ENCODE measurements at regions not wholly inside any gene's neighbourhood (a gene's known extent, or its start where the extent isn't known, plus 50 kb on each side); places are given as distances from the start of the nearest gene placed in this dataset.

GRCh38 chr12:9341260-9341585 is 133.0 kb upstream of the PZP start:
- Histone ChIP-seq H3K9ac (ENCODE audit: control insufficient read depth, insufficient read depth, low read length) (no peak overlapping the region), H4K20me1 (ENCODE audit: control insufficient read depth, insufficient read depth) (no peaks in the 10 kb centered on the region), H3K4me1 (ENCODE audit: control insufficient read depth, insufficient read depth, low read length) (no peaks in the 10 kb centered on the region), H3K36me3 (ENCODE audit: control insufficient read depth in 2 of 2, insufficient read depth in 2 of 2, low read length in 1 of 2) (no peaks in the 10 kb centered on the region), H3K27ac (ENCODE audit: control insufficient read depth, insufficient read depth) (no peak overlapping the region), H3K27me3 (replicated peaks in 1 of 2; ENCODE audit: control insufficient read depth in 2 of 2, insufficient read depth in 2 of 2, low read length in 1 of 2) (peaks cover 0 to 2% of the 10 kb centered on the region in 2 experiments; a peak in 1 of 4 replicates), H2AFZ (ENCODE audit: control insufficient read depth, low read depth, low read length) (no peak overlapping the region), H3K4me3 (no peak overlapping the region), H3K9me3 (replicated peaks; ENCODE audit: control insufficient read depth, insufficient read depth, low read length) (no peaks in the 10 kb centered on the region; the same call in 2 of the 3 replicates), H3K4me2 (ENCODE audit: control insufficient read depth, insufficient read depth) (no peak overlapping the region), H3K79me2 (ENCODE audit: control insufficient read depth, insufficient read depth, low read length) (no peaks in the 10 kb centered on the region)
- intact Hi-C loops (cut with micrococcal nuclease; ENCODE audit: unreplicated experiment) (no loop called here), in situ Hi-C loops (cut with MboI) (no loop called here)
- CTCF ChIA-PET, result interaction anchor here (0.5 to 1.7 kb wide), 3 partner anchors 10 to 676 kb away, joined by 3 to 6 read pairs (median 3); no protein-coding TSS in a partner anchor
- 76% methylated on average over 2 of the region's 2 CpGs for WGBS (ENCODE audit: insufficient coverage, insufficient replicate concordance, low lambda C conversion rate, missing lambda C conversion rate)
- TF ChIP-seq FOXK2 (IDR thresholded peaks at IDR 0.05), result no peak
- RAD21 ChIA-PET (ENCODE audit: unreplicated experiment), result no interaction called here
- DNase-seq (ENCODE audit: low read depth, low spot score) (no peak), FAIRE-seq (no peak), ATAC-seq (no peak)
- SMC1A ChIA-PET (ENCODE audit: uncharacterized antibody, unreplicated experiment), result interaction anchor here (0.7 to 1.9 kb wide), 4 partner anchors 12 to 128 kb away, joined by 3 to 6 read pairs (median 3); no protein-coding TSS in a partner anchor
- POLR2A ChIA-PET, result interaction anchor here (1.1 kb wide), 1 partner anchor 10 kb away, joined by 3 read pairs; no protein-coding TSS in a partner anchor
- BruUV-seq (replicated peaks), result no TSS peak

GRCh38 chr12:9340422-9341259 is 132.4 kb upstream of the PZP start:
- no peak overlapping the region for H2AFZ ChIP-seq (ENCODE audit: control insufficient read depth, low read depth, low read length)
- 74% methylated on average over 8 of the region's 8 CpGs for WGBS (ENCODE audit: insufficient coverage, insufficient replicate concordance, low lambda C conversion rate, missing lambda C conversion rate)
- SMC1A ChIA-PET (ENCODE audit: uncharacterized antibody, unreplicated experiment), result interaction anchor here (0.7 to 1.9 kb wide), 6 partner anchors 13 to 128 kb away, joined by 3 to 6 read pairs (median 3); no protein-coding TSS in a partner anchor
- TF ChIP-seq GABPA (IDR thresholded peaks at IDR 0.05; ENCODE audit: low read depth) (no peak), CREM (IDR thresholded peaks at IDR 0.05; ENCODE audit: low read depth) (no peak), IRF5 (IDR thresholded peaks at IDR 0.05; ENCODE audit: borderline replicate concordance) (no peak), RFX5 (IDR thresholded peaks at IDR 0.05; ENCODE audit: low read depth, low read length) (no peak), JUNB (IDR thresholded peaks at IDR 0.05) (no peak), PBX3 (IDR thresholded peaks at IDR 0.05; ENCODE audit: insufficient replicate concordance, low read depth, low read length) (no peak), HDGF (IDR thresholded peaks at IDR 0.05) (no peak)
- TF ChIP-seq, protein P1, sequence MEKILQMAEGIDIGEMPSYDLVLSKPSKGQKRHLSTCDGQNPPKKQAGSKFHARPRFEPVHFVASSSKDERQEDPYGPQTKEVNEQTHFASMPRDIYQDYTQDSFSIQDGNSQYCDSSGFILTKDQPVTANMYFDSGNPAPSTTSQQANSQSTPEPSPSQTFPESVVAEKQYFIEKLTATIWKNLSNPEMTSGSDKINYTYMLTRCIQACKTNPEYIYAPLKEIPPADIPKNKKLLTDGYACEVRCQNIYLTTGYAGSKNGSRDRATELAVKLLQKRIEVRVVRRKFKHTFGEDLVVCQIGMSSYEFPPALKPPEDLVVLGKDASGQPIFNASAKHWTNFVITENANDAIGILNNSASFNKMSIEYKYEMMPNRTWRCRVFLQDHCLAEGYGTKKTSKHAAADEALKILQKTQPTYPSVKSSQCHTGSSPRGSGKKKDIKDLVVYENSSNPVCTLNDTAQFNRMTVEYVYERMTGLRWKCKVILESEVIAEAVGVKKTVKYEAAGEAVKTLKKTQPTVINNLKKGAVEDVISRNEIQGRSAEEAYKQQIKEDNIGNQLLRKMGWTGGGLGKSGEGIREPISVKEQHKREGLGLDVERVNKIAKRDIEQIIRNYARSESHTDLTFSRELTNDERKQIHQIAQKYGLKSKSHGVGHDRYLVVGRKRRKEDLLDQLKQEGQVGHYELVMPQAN (conservative IDR thresholded peaks at IDR 0.05), result no peak

More at GRCh38 chr12:9340422-9341259, 132.4 kb upstream of the PZP start:
- no peak for FAIRE-seq
- in situ Hi-C loops (cut with MboI), result no loop called here
- Histone ChIP-seq H3K9me3 (replicated peaks; ENCODE audit: control insufficient read depth, insufficient read depth, low read length) (peaks cover 3% of the 10 kb centered on the region; the same call in 2 of the 3 replicates), H3K79me2 (ENCODE audit: control insufficient read depth, insufficient read depth, low read length) (no peaks in the 10 kb centered on the region), H3K4me1 (ENCODE audit: control insufficient read depth, insufficient read depth, low read length) (no peaks in the 10 kb centered on the region), H3K27me3 (replicated peaks in 1 of 2; ENCODE audit: control insufficient read depth in 2 of 2, insufficient read depth in 2 of 2, low read length in 1 of 2) (peaks cover 0 to 2% of the 10 kb centered on the region in 2 experiments; a peak in 1 of 4 replicates), H3K4me2 (ENCODE audit: control insufficient read depth, insufficient read depth) (no peak overlapping the region), H3K4me3 (no peak overlapping the region), H4K20me1 (ENCODE audit: control insufficient read depth, insufficient read depth) (no peaks in the 10 kb centered on the region), H3K36me3 (ENCODE audit: control insufficient read depth in 2 of 2, insufficient read depth in 2 of 2, low read length in 1 of 2) (no peaks in the 10 kb centered on the region), H3K27ac (ENCODE audit: control insufficient read depth, insufficient read depth) (no peak overlapping the region), H3K9ac (ENCODE audit: control insufficient read depth, insufficient read depth, low read length) (no peak overlapping the region)
- no peak for ATAC-seq
- ChIA-PET CTCF (interaction anchor here (0.5 to 1.7 kb wide), 5 partner anchors 9 to 676 kb away, joined by 3 to 6 read pairs (median 3); no protein-coding TSS in a partner anchor), POLR2A (no interaction called here), RAD21 (ENCODE audit: unreplicated experiment) (no interaction called here)
- no peak for DNase-seq (ENCODE audit: low read depth, low spot score)
- intact Hi-C loops (cut with micrococcal nuclease; ENCODE audit: unreplicated experiment), result no loop called here
- BruUV-seq (replicated peaks), result no TSS peak
